ENCODE measurements at regions not wholly inside any gene's neighbourhood (a gene's known extent, or its start where the extent isn't known, plus 50 kb on each side); places are given as distances from the start of the nearest gene placed in this dataset.

GRCh38 chr14:98174041-98174440 is 1098.0 kb downstream of the BCL11B start:
- TF ChIP-seq CTCF (IDR thresholded peaks at IDR 0.05) (no peak), POLR2A (IDR thresholded peaks at IDR 0.05) (no peak)

All from breast epithelium (tissue), 3 donors.